ENCODE measurements at regions not wholly inside any gene's neighbourhood (a gene's known extent, or its start where the extent isn't known, plus 50 kb on each side); places are given as distances from the start of the nearest gene placed in this dataset.

- no peaks in the 10 kb centered on the region for H3K27me3 ChIP-seq (ENCODE audit: insufficient read depth, low read depth, low read length)
- no peaks in the 10 kb centered on the region for H3K9me2 ChIP-seq (ENCODE audit: insufficient read depth, low read length)
- peaks cover 8% of the 10 kb centered on the region for H3K9me3 ChIP-seq (ENCODE audit: low read length)
- no peak overlapping the region for H3K4me2 ChIP-seq (ENCODE audit: low read length)
- no peaks in the 10 kb centered on the region for H3F3A ChIP-seq (ENCODE audit: insufficient read depth, low read length, poor library complexity, severe bottlenecking)
- no peaks in the 10 kb centered on the region for H3K79me2 ChIP-seq (replicated peaks; ENCODE audit: insufficient read depth, low read length)
- H4K20me1 ChIP-seq (ENCODE audit: insufficient read depth), result no peaks in the 10 kb centered on the region
- no peak overlapping the region for H3K27ac ChIP-seq (ENCODE audit: low read length)
- no peak overlapping the region for H2AFZ ChIP-seq (ENCODE audit: low read depth, low read length)
- no peaks in the 10 kb centered on the region for H3K36me3 ChIP-seq (ENCODE audit: insufficient read depth, low read length)
- TF ChIP-seq SMC3 (conservative IDR thresholded peaks at IDR 0.05; ENCODE audit: poor library complexity), result no peak
- TF ChIP-seq MXI1 (conservative IDR thresholded peaks at IDR 0.05; ENCODE audit: poor library complexity, severe bottlenecking), result no peak
- TF ChIP-seq POLR2AphosphoS5 (IDR thresholded peaks at IDR 0.05), result no peak
- no peak for TF ChIP-seq EZH2 (IDR thresholded peaks at IDR 0.05; ENCODE audit: borderline replicate concordance, insufficient read depth, low read length, poor library complexity, severe bottlenecking)
- TF ChIP-seq RAD21 (conservative IDR thresholded peaks at IDR 0.05), result no peak
- no peak for TF ChIP-seq TAF1 (IDR thresholded peaks at IDR 0.05; ENCODE audit: low read depth)
- TF ChIP-seq REST (IDR thresholded peaks at IDR 0.05; ENCODE audit: borderline replicate concordance), result no peak
- TF ChIP-seq EP300 (conservative IDR thresholded peaks at IDR 0.05; ENCODE audit: poor library complexity, severe bottlenecking), result no peak
- TF ChIP-seq CTCF (IDR thresholded peaks at IDR 0.05; ENCODE audit: poor library complexity, severe bottlenecking), result no peak
- no peak overlapping the region for H3K4me3 ChIP-seq (ENCODE audit: low read length)
- no peak overlapping the region for H3K9ac ChIP-seq (ENCODE audit: low read length)
Measured at GRCh38 chr1:112268408-112268807, 127.6 kb upstream of the CTTNBP2NL start.

- Histone ChIP-seq H3K27ac (ENCODE audit: low read length) (no peak overlapping the region), H3K36me3 (ENCODE audit: insufficient read depth, low read length) (no peaks in the 10 kb centered on the region)
Measured at GRCh38 chr1:112271270-112271669, 124.7 kb upstream of the CTTNBP2NL start.

More at GRCh38 chr1:112271270-112271669, 124.7 kb upstream of the CTTNBP2NL start:
- no peaks in the 10 kb centered on the region for H3F3A ChIP-seq (ENCODE audit: insufficient read depth, low read length, poor library complexity, severe bottlenecking)
- H3K4me3 ChIP-seq (ENCODE audit: low read length), result no peak overlapping the region
- H3K9me3 ChIP-seq (ENCODE audit: low read length), result peaks cover 8% of the 10 kb centered on the region
- H4K20me1 ChIP-seq (ENCODE audit: insufficient read depth), result no peaks in the 10 kb centered on the region
- no peak overlapping the region for H3K4me2 ChIP-seq (ENCODE audit: low read length)
- H2AFZ ChIP-seq (ENCODE audit: low read depth, low read length), result no peak overlapping the region
- H3K79me2 ChIP-seq (replicated peaks; ENCODE audit: insufficient read depth, low read length), result no peaks in the 10 kb centered on the region
- TF ChIP-seq CTCF (IDR thresholded peaks at IDR 0.05; ENCODE audit: poor library complexity, severe bottlenecking) (no peak), POLR2AphosphoS5 (IDR thresholded peaks at IDR 0.05) (no peak), EZH2 (IDR thresholded peaks at IDR 0.05; ENCODE audit: borderline replicate concordance, insufficient read depth, low read length, poor library complexity, severe bottlenecking) (no peak)
- no peaks in the 10 kb centered on the region for H3K27me3 ChIP-seq (ENCODE audit: insufficient read depth, low read depth, low read length)
- H3K9ac ChIP-seq (ENCODE audit: low read length), result no peak overlapping the region
- no peaks in the 10 kb centered on the region for H3K9me2 ChIP-seq (ENCODE audit: insufficient read depth, low read length)
